H9 (cell line): ENCODE measurements at regions not wholly inside any gene's neighbourhood (a gene's known extent, or its start where the extent isn't known, plus 50 kb on each side); places are given as distances from the start of the nearest gene placed in this dataset.

Source experiments
- DNase-seq: peaks from one replicate; pipeline ENCODE4 v3.0.0-alpha.2; 2017
- H2AFZ ChIP-seq: one replicate; pipeline ENCODE4 v1.6.1; 2013; ENCODE audit warnings: mild to moderate bottlenecking, low read length, control low read depth, moderate library complexity
- H2AK5ac ChIP-seq: 2 replicates; pipeline ENCODE4 v1.6.1; 2013; ENCODE audit warnings: low read length, control low read depth, mixed read lengths; ENCODE audit not compliant: insufficient read length
- H2BK120ac ChIP-seq: one replicate; pipeline ENCODE4 v1.6.1; 2013; ENCODE audit warnings: low read depth, mild to moderate bottlenecking, low read length, control low read depth, inconsistent platforms; ENCODE audit not compliant: poor library complexity, severe bottlenecking
- H2BK12ac ChIP-seq: 2 replicates; pipeline ENCODE4 v1.6.1; 2013; ENCODE audit warnings: low read length, control low read depth, mixed read lengths, low read depth; ENCODE audit not compliant: insufficient read length
- H2BK15ac ChIP-seq: 2 replicates; pipeline ENCODE4 v1.6.1; 2013; ENCODE audit warnings: low read depth, low read length, control low read depth
- H2BK20ac ChIP-seq: one replicate; pipeline ENCODE4 v1.6.1; 2013; ENCODE audit warnings: low read depth, mild to moderate bottlenecking, low read length, control low read depth, inconsistent platforms; ENCODE audit not compliant: poor library complexity, severe bottlenecking
- H2BK5ac ChIP-seq: 2 replicates; pipeline ENCODE4 v1.6.1; 2013; ENCODE audit warnings: low read length, control low read depth, mixed read lengths; ENCODE audit not compliant: insufficient read length
- H3K14ac ChIP-seq: 2 replicates; pipeline ENCODE4 v1.6.1; 2013; ENCODE audit warnings: low read length, control low read depth; ENCODE audit not compliant: insufficient read depth
- H3K18ac ChIP-seq: 2 replicates; pipeline ENCODE4 v1.6.1; 2013; ENCODE audit warnings: low read depth, mild to moderate bottlenecking, mixed read lengths, low read length, control low read depth; ENCODE audit not compliant: insufficient read length
- H3K23ac ChIP-seq: 2 replicates; pipeline ENCODE4 v1.6.1; 2013; ENCODE audit warnings: low read length, control low read depth, mixed read lengths, low read depth; ENCODE audit not compliant: insufficient read length
- H3K23me2 ChIP-seq: 2 replicates; pipeline ENCODE4 v1.6.1; 2013; ENCODE audit warnings: low read depth, mild to moderate bottlenecking, mixed read lengths, low read length, control low read depth; ENCODE audit not compliant: insufficient read length, poor library complexity, severe bottlenecking
- H3K27ac ChIP-seq: 2 replicates; pipeline ENCODE4 v1.5.1; 2013; ENCODE audit warnings: low read length, control low read depth, mixed read lengths, low read depth; ENCODE audit not compliant: insufficient read length
- H3K27me3 ChIP-seq: 2 replicates; pipeline ENCODE4 v1.6.1; 2013; ENCODE audit warnings: low read length, control low read depth, inconsistent platforms; ENCODE audit not compliant: insufficient read depth
- H3K4ac ChIP-seq: 2 replicates; pipeline ENCODE4 v1.6.1; 2013; ENCODE audit warnings: low read depth, mild to moderate bottlenecking, control low read depth, inconsistent platforms, low read length, moderate library complexity
- H3K4me1 ChIP-seq: 2 replicates; pipeline ENCODE4 v1.6.1; 2013; ENCODE audit warnings: low read length, control low read depth, inconsistent platforms; ENCODE audit not compliant: insufficient read depth
- H3K4me2 ChIP-seq: 2 replicates; pipeline ENCODE4 v1.6.1; 2013; ENCODE audit warnings: low read length, control low read depth, mixed read lengths; ENCODE audit not compliant: insufficient read length, insufficient read depth
- H3K56ac ChIP-seq: 2 replicates; pipeline ENCODE4 v1.6.1; 2013; ENCODE audit warnings: low read depth, mild to moderate bottlenecking, mixed read lengths, low read length, control low read depth; ENCODE audit not compliant: insufficient read length
- H3K79me1 ChIP-seq: 2 replicates; pipeline ENCODE4 v1.6.1; 2013; ENCODE audit warnings: low read depth, mild to moderate bottlenecking, moderate library complexity, low read length, control low read depth, inconsistent platforms; ENCODE audit not compliant: insufficient read depth, poor library complexity, severe bottlenecking
- H3K79me2 ChIP-seq: 2 replicates; pipeline ENCODE4 v1.6.1; 2013; ENCODE audit warnings: low read length, control low read depth, inconsistent platforms; ENCODE audit not compliant: insufficient read depth
- H3K9ac ChIP-seq: 2 replicates; pipeline ENCODE4 v1.6.1; 2013; ENCODE audit warnings: low read length, control low read depth, mixed read lengths; ENCODE audit not compliant: insufficient read length; ENCODE audit errors: extremely low read depth
- H3K9me3 ChIP-seq: one replicate; pipeline ENCODE4 v1.6.1; 2013; ENCODE audit warnings: low read depth, low read length, inconsistent platforms; ENCODE audit not compliant: control insufficient read depth
- H3T11ph ChIP-seq: one replicate; pipeline ENCODE4 v1.6.1; 2013; ENCODE audit warnings: mild to moderate bottlenecking, low read length, control low read depth, inconsistent platforms
- H4K20me1 ChIP-seq: one replicate; pipeline ENCODE4 v1.6.1; 2013; ENCODE audit not compliant: control insufficient read depth, insufficient read length, insufficient read depth
- H4K5ac ChIP-seq: 2 replicates; pipeline ENCODE4 v1.6.1; 2013; ENCODE audit warnings: low read depth, mild to moderate bottlenecking, mixed read lengths, low read length, control low read depth; ENCODE audit not compliant: insufficient read length
- H4K8ac ChIP-seq: replicated peaks from 2 replicates; pipeline ENCODE4 v1.6.1; 2013; ENCODE audit warnings: low read length, control low read depth, mixed read lengths, low read depth; ENCODE audit not compliant: insufficient read length
- H4K91ac ChIP-seq: 2 replicates; pipeline ENCODE4 v1.6.1; 2013; ENCODE audit warnings: low read depth, mild to moderate bottlenecking, moderate library complexity, mixed read lengths, low read length, control low read depth; ENCODE audit not compliant: insufficient read length
- H3K27ac Mint-ChIP-seq, 3 experiments: 2 replicates in 2 of 3; 3 replicates in 1 of 3; pipeline ENCODE4 v1.8.0; 2020 to 2021; ENCODE audit warnings: mixed read lengths in 3 of 3, mild to moderate bottlenecking in 1 of 3, moderate library complexity in 1 of 3
- H3K27me3 Mint-ChIP-seq: 2 replicates; pipeline ENCODE4 v1.8.0; 2021; ENCODE audit warnings: low read depth, mild to moderate bottlenecking, moderate library complexity, mixed read lengths
- H3K36me3 Mint-ChIP-seq, 3 experiments: 2 replicates in 2 of 3; 3 replicates in 1 of 3; pipeline ENCODE4 v1.8.0; 2020 to 2021; ENCODE audit warnings: low read depth in 3 of 3, mixed read lengths in 3 of 3; ENCODE audit not compliant: insufficient read depth in 1 of 3
- H3K4me1 Mint-ChIP-seq, 2 experiments: 2 replicates each; pipeline ENCODE4 v1.8.0; 2020; ENCODE audit warnings: mixed read lengths in 2 of 2
- H3K4me3 Mint-ChIP-seq, 2 experiments: 2 replicates in 1 of 2; 3 replicates in 1 of 2; pipeline ENCODE4 v1.8.0; 2020 to 2021; ENCODE audit warnings: mild to moderate bottlenecking in 2 of 2, mixed read lengths in 2 of 2, moderate library complexity in 1 of 2
- H3K9me3 Mint-ChIP-seq, 2 experiments: 2 replicates in 1 of 2; 3 replicates in 1 of 2; pipeline ENCODE4 v1.8.0; 2020; ENCODE audit warnings: mild to moderate bottlenecking in 2 of 2, mixed read lengths in 2 of 2, moderate library complexity in 1 of 2
- WGBS: extraction: QIAGEN DNeasy Blood & Tissue Kit; methylation state at CpG from one replicate; pipeline ENCODE4 v1.1.7; 2013; ENCODE audit warnings: missing lambda C conversion rate, low lambda C conversion rate, mixed read lengths; ENCODE audit not compliant: insufficient read length; ENCODE audit errors: extremely low coverage; 5-methylcytosine and 5-hydroxymethylcytosine counted together
- TF ChIP-seq, protein P1 (sequence below): fragments of 200-600 bp; sonication (generic); conservative IDR thresholded peaks from 3 replicates; pipeline ENCODE4 v1.8.0; 2021; ENCODE audit warnings: antibody characterized with exemption, mild to moderate bottlenecking

DNA sequence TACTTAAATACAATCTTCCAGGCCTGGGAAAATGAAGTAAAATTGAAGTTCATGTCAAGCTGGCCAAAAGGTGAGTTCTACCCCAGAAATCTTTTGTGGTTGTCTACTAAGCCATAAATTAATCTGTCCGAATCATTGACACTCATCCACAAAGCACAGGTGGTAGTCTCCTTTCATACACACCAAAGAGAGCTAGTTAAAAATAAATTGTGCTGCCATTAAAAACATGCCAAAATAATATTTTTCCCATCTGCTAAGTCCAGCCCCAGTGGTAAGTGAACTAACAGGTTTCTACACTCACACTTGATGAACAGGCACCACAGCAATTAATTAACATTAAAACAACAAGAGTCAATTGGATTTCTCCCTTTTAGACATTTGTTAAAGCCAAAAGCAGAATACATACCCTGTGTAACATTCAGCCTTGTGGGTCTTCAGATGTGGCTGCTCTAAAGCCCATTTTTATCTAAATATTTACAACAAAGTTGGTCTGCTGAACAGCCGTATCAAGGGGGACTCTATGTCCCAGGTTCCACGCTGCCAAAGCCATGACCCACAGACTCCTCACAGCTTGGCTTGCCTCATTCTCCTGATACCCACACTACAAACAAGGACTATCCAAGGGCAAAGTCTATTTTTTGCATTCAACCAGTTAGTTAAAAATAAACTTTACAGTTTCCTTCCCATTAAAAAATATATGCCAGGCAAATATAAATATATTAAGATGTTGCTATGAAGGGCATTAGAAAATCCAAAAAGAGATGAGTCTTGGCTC is 490.4 kb downstream of the BMP2 start:
- Histone ChIP-seq H2BK12ac (no peak overlapping the region), H3K4me2 (no peak overlapping the region), H3K9me3 (no peaks in the 10 kb centered on the region), H3K23me2 (no peaks in the 10 kb centered on the region), H3K4me1 (no peaks in the 10 kb centered on the region), H3K4ac (no peak overlapping the region), H3K18ac (no peak overlapping the region), H3T11ph (no peak overlapping the region), H4K91ac (no peak overlapping the region), H4K5ac (no peak overlapping the region), H2BK5ac (no peak overlapping the region), H2BK15ac (no peak overlapping the region), H2BK20ac (no peak overlapping the region), H3K23ac (no peak overlapping the region), H4K8ac (no peak overlapping the region), H3K9ac (no peak overlapping the region), H3K27ac (no peak overlapping the region), H3K27me3 (no peaks in the 10 kb centered on the region), H2BK120ac (no peak overlapping the region), H3K79me2 (no peaks in the 10 kb centered on the region), H3K56ac (no peak overlapping the region), H3K79me1 (no peaks in the 10 kb centered on the region), H3K14ac (no peak overlapping the region), H2AFZ (no peak overlapping the region), H4K20me1 (no peaks in the 10 kb centered on the region), H2AK5ac (no peak overlapping the region)
- H3K27me3 Mint-ChIP-seq: no peaks in the 10 kb centered on the region
- WGBS: no CpG with 5 or more reads among the region's 3 CpGs
- no peak for DNase-seq
- no peak overlapping the region for H3K27ac Mint-ChIP-seq
- H3K9me3 Mint-ChIP-seq: peaks cover 0 to 4% of the 10 kb centered on the region in 2 experiments; a peak in 1 of 5 replicates
- H3K36me3 Mint-ChIP-seq: no peaks in the 10 kb centered on the region; a peak in 1 of 7 replicates
- TF ChIP-seq, protein P1, sequence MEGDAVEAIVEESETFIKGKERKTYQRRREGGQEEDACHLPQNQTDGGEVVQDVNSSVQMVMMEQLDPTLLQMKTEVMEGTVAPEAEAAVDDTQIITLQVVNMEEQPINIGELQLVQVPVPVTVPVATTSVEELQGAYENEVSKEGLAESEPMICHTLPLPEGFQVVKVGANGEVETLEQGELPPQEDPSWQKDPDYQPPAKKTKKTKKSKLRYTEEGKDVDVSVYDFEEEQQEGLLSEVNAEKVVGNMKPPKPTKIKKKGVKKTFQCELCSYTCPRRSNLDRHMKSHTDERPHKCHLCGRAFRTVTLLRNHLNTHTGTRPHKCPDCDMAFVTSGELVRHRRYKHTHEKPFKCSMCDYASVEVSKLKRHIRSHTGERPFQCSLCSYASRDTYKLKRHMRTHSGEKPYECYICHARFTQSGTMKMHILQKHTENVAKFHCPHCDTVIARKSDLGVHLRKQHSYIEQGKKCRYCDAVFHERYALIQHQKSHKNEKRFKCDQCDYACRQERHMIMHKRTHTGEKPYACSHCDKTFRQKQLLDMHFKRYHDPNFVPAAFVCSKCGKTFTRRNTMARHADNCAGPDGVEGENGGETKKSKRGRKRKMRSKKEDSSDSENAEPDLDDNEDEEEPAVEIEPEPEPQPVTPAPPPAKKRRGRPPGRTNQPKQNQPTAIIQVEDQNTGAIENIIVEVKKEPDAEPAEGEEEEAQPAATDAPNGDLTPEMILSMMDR: no peak
- H3K4me3 Mint-ChIP-seq: no peak overlapping the region
- H3K4me1 Mint-ChIP-seq: no peaks in the 10 kb centered on the region
